HG03520 (cell line): ENCODE measurements at regions not wholly inside any gene's neighbourhood (a gene's known extent, or its start where the extent isn't known, plus 50 kb on each side); places are given as distances from the start of the nearest gene placed in this dataset.

ENCODE experiments used
- ATAC-seq: cut with Tn5 transposase; IDR thresholded peaks from one replicate; pipeline ENCODE4 v1.9.1; 2021; ENCODE audit warnings: mild to moderate bottlenecking, moderate library complexity; ENCODE audit not compliant: unreplicated experiment

DNA sequence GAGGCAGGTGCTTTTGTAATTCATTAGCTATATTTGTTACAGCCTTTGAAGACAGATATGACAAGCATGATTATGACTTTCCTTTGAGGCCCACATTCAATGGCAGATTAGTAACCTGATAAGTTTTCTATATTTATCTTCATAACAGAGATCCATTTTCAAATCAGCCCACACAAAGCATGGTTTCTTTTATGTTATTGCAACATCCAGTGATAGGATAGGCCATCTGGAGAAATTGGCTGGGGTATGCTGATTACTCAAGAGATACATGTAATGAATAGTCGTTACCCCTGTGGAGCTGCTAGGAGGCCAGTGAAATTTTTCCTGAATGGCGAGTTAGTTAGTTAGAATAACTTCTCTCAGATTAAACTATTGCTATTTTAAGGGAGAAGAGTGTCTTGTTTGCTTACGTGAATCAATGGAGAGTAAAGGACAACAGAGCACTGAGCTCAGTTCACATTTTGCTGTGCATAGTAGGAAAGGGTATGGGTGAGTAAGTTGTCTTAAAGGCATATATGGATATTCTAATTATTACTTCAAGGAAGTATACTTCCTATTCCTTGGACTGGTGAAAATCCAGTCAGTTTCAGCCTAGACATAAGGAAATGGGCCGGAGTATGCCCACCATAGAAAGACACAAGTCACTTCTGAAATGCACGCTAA lies 79.2 kb upstream of the DKK2 start:
- ATAC-seq = no peak

DNA sequence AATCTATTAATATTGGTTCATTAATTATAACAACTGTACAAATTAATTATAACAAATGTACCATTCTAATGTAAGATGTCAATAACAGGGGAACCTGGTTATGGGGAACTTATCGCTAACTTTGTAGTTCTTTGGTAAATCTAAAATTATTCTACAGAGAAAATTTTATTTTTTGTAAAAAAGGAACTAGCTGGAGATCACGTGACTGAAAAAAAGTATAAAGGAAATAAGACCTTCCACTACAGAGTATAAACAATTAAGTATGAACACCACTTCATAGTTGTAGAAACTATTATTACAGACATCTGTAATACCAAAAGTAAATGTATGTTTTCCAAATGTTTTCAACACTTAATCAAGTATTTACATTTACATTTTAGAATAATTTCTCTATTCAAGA lies 77.9 kb upstream of the DKK2 start:
- ATAC-seq = no peak

DNA sequence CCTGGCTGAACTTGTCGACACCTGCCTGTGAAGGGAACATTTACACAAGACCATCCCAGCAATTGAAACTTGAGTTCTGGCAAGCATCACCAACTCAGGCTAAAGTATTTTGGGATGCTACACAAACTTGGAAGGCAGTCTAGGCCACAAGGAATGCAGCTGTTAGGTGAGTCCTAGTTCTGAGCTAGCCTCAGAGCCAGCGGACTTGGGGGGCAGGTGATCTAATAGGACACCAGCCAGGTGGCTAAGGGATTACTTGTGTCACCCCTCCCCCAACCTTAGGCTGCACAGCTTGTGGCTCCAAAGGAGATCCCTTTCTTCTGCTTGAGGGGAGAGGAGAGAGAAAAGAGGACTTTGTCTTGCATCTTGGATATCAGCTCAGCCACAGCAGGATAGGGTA lies 62.3 kb upstream of the DKK2 start:
- ATAC-seq = no peak

DNA sequence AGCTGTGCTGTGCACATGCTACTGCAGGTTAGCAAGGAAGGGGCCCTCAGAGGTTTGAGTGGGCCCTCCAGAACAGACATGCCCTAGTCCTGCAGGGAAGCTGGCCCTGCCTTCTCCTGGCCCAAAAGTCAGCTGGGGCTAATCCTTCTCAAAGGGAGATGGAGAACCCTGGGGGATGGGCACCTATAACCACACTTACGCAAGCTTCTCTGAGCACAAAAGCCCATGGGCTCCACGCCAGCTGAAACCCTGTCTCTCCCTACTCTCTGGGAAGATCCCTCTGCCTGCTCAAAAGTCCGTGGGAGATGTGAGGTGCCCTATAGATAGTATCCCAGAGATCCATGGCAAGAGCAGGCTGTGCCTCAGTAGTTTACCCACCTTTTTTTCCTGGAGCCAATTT lies 58.9 kb upstream of the DKK2 start:
- ATAC-seq = peak; percentile 3

DNA sequence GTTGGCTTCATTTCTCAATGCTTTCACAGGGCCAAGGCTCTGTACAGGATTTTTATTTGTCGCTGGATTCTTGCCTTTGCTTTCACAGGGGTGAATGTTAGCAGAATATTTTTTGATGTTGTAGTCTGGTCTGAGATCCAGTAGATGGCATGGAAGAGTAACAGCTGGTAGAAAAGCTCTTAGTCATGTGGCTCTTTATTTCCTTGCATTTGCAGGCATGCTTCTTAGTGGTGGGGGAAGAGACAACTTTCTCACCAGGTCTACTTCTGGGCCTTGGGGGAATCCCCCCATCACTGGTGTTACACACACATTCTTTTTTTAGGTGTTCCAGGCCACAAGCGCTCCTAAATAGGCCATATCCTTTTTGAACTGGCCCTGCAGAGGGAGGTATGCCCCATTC lies 58.2 kb upstream of the DKK2 start:
- peak; percentile 90 for ATAC-seq
